GM21529 (cell line): ENCODE measurements at regions not wholly inside any gene's neighbourhood (a gene's known extent, or its start where the extent isn't known, plus 50 kb on each side); places are given as distances from the start of the nearest gene placed in this dataset.
"Not testable (repeated sequence)": the region's sequence is repeated elsewhere in the genome, so short reads cannot be mapped to it uniquely, and the experiment has no call there.

Experiments used
- ATAC-seq: cut with Tn5 transposase; IDR thresholded peaks from one replicate; pipeline ENCODE4 v1.9.1; 2021; ENCODE audit not compliant: unreplicated experiment

- not testable (repeated sequence) for ATAC-seq
Measured at GRCh38 chr2:101645886-101646285, 51.6 kb upstream of the MAP4K4 start.

GRCh38 chr2:101644842-101645383, 52.6 kb upstream of the MAP4K4 start:
- ATAC-seq, result no peak

GRCh38 chr2:101643004-101643524, 54.4 kb upstream of the MAP4K4 start:
- no peak for ATAC-seq

- no peak for ATAC-seq
Measured at GRCh38 chr2:101638817-101639605, 58.5 kb upstream of the MAP4K4 start.

- ATAC-seq, result no peak
Measured at GRCh38 chr2:101638181-101638711, 59.3 kb upstream of the MAP4K4 start.

GRCh38 chr2:101630224-101630949, 67.1 kb upstream of the MAP4K4 start:
- ATAC-seq, result no peak

GRCh38 chr2:101628030-101628392, 69.5 kb upstream of the MAP4K4 start:
- ATAC-seq, result no peak

GRCh38 chr2:101627285-101628029, 70.0 kb upstream of the MAP4K4 start:
- no peak for ATAC-seq

GRCh38 chr2:101625814-101626213, 71.7 kb upstream of the MAP4K4 start:
- ATAC-seq, result not testable (repeated sequence)

- no peak for ATAC-seq
Measured at GRCh38 chr2:101625387-101625786, 72.1 kb upstream of the MAP4K4 start.

- no peak for ATAC-seq
Measured at GRCh38 chr2:101624706-101625332, 72.7 kb upstream of the MAP4K4 start.

GRCh38 chr2:101623031-101623521, 74.4 kb upstream of the MAP4K4 start:
- ATAC-seq, result peak; percentile 69

GRCh38 chr2:101622210-101623030, 75.1 kb upstream of the MAP4K4 start:
- ATAC-seq, result peak; percentile 93

- no peak for ATAC-seq
Measured at GRCh38 chr2:101619191-101619591, 78.3 kb upstream of the MAP4K4 start.

- ATAC-seq, result no peak
Measured at GRCh38 chr2:101617796-101618195, 79.7 kb upstream of the MAP4K4 start.

- no peak for ATAC-seq
Measured at GRCh38 chr2:101617188-101617587, 80.3 kb upstream of the MAP4K4 start.

- no peak for ATAC-seq
Measured at GRCh38 chr2:101614127-101614759, 83.3 kb upstream of the MAP4K4 start.

- no peak for ATAC-seq
Measured at GRCh38 chr2:101613056-101613704, 84.3 kb upstream of the MAP4K4 start.
